ENCODE measurements at regions not wholly inside any gene's neighbourhood (a gene's known extent, or its start where the extent isn't known, plus 50 kb on each side); places are given as distances from the start of the nearest gene placed in this dataset.

DNA sequence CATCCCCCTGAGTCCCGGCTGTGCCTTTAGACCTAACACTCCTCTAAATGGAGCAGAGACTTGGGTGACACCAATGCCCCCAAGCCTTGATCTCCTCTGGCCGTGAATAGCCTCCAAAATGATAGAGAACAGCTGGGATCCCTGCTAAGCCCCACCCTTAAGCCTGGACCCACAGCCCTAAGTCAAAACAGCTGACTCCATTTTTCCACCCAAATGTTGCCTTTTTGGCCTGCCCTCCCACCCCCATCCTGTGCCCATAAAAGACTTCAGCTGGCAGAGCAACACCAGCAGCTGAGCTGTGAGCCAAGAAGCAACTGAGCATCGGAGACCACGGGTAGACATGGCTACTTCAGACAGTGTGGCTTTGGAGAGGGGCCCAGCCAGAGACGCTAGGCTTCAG, 420.8 kb downstream of the NPHP4 start:
- TF ChIP-seq YY1 (IDR thresholded peaks at IDR 0.05; ENCODE audit: low read depth) (no peak), CREB1 (IDR thresholded peaks at IDR 0.05; ENCODE audit: low read depth) (no peak), TCF12 (IDR thresholded peaks at IDR 0.05; ENCODE audit: low read depth) (no peak), CEBPB (IDR thresholded peaks at IDR 0.05) (no peak), EP300 (IDR thresholded peaks at IDR 0.05; ENCODE audit: borderline replicate concordance) (no peak), FOXM1 (IDR thresholded peaks at IDR 0.05; ENCODE audit: borderline replicate concordance, low read depth) (no peak), RAD21 (IDR thresholded peaks at IDR 0.05; ENCODE audit: low read depth) (no peak)
- TF ChIP-seq, protein P1, sequence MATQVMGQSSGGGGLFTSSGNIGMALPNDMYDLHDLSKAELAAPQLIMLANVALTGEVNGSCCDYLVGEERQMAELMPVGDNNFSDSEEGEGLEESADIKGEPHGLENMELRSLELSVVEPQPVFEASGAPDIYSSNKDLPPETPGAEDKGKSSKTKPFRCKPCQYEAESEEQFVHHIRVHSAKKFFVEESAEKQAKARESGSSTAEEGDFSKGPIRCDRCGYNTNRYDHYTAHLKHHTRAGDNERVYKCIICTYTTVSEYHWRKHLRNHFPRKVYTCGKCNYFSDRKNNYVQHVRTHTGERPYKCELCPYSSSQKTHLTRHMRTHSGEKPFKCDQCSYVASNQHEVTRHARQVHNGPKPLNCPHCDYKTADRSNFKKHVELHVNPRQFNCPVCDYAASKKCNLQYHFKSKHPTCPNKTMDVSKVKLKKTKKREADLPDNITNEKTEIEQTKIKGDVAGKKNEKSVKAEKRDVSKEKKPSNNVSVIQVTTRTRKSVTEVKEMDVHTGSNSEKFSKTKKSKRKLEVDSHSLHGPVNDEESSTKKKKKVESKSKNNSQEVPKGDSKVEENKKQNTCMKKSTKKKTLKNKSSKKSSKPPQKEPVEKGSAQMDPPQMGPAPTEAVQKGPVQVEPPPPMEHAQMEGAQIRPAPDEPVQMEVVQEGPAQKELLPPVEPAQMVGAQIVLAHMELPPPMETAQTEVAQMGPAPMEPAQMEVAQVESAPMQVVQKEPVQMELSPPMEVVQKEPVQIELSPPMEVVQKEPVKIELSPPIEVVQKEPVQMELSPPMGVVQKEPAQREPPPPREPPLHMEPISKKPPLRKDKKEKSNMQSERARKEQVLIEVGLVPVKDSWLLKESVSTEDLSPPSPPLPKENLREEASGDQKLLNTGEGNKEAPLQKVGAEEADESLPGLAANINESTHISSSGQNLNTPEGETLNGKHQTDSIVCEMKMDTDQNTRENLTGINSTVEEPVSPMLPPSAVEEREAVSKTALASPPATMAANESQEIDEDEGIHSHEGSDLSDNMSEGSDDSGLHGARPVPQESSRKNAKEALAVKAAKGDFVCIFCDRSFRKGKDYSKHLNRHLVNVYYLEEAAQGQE (IDR thresholded peaks at IDR 0.05; ENCODE audit: low read depth) = no peak
- TF ChIP-seq, protein P2, sequence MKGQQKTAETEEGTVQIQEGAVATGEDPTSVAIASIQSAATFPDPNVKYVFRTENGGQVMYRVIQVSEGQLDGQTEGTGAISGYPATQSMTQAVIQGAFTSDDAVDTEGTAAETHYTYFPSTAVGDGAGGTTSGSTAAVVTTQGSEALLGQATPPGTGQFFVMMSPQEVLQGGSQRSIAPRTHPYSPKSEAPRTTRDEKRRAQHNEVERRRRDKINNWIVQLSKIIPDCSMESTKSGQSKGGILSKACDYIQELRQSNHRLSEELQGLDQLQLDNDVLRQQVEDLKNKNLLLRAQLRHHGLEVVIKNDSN (IDR thresholded peaks at IDR 0.05) = no peak

All from Ishikawa (cell line).